ENCODE measurements at regions not wholly inside any gene's neighbourhood (a gene's known extent, or its start where the extent isn't known, plus 50 kb on each side); places are given as distances from the start of the nearest gene placed in this dataset.

GRCh38 chr6:170032706-170033309 is 258.1 kb downstream of the DLL1 start:
- Histone ChIP-seq H3K4me3 (ENCODE audit: low read length) (no peak overlapping the region), H3K79me2 (ENCODE audit: control insufficient read depth, low read length) (no peaks in the 10 kb centered on the region), H3K9me2 (replicated peaks; ENCODE audit: control insufficient read depth, low read length) (no peaks in the 10 kb centered on the region), H3K4me1 (ENCODE audit: control insufficient read depth, low read length) (no peaks in the 10 kb centered on the region), H3K4me2 (ENCODE audit: low read length) (no peak overlapping the region), H3K9me3 (ENCODE audit: control insufficient read depth, insufficient read depth, low read length) (peaks cover 7% of the 10 kb centered on the region; the same call in 1 of the 2 replicates), H3K27ac (ENCODE audit: low read depth, low read length) (no peak overlapping the region), H3K36me3 (ENCODE audit: control insufficient read depth, low read length) (no peaks in the 10 kb centered on the region), H3K27me3 (ENCODE audit: control insufficient read depth, low read length) (no peaks in the 10 kb centered on the region), H4K20me1 (ENCODE audit: control insufficient read depth, insufficient read depth, low read depth, low read length) (no peaks in the 10 kb centered on the region), H3F3A (ENCODE audit: control insufficient read depth, insufficient read depth) (no peaks in the 10 kb centered on the region)
- TF ChIP-seq EZH2phosphoT487 (IDR thresholded peaks at IDR 0.05; ENCODE audit: borderline replicate concordance, low read length) (no peak), CTCF (IDR thresholded peaks at IDR 0.05; ENCODE audit: low read depth, low read length, poor library complexity, severe bottlenecking) (no peak)

- no peak overlapping the region for H3K27ac ChIP-seq (ENCODE audit: low read depth, low read length)
- no peak overlapping the region for H3K4me3 ChIP-seq (ENCODE audit: low read length)
- no peaks in the 10 kb centered on the region for H4K20me1 ChIP-seq (ENCODE audit: control insufficient read depth, insufficient read depth, low read depth, low read length)
- no peaks in the 10 kb centered on the region for H3K79me2 ChIP-seq (ENCODE audit: control insufficient read depth, low read length)
- no peaks in the 10 kb centered on the region for H3K4me1 ChIP-seq (ENCODE audit: control insufficient read depth, low read length)
- H3K4me2 ChIP-seq (ENCODE audit: low read length) = no peak overlapping the region
- H3F3A ChIP-seq (ENCODE audit: control insufficient read depth, insufficient read depth) = no peaks in the 10 kb centered on the region
- H3K27me3 ChIP-seq (ENCODE audit: control insufficient read depth, low read length) = no peaks in the 10 kb centered on the region
- no peaks in the 10 kb centered on the region for H3K36me3 ChIP-seq (ENCODE audit: control insufficient read depth, low read length)
- H3K9me2 ChIP-seq (replicated peaks; ENCODE audit: control insufficient read depth, low read length) = no peaks in the 10 kb centered on the region
- TF ChIP-seq EZH2phosphoT487 (IDR thresholded peaks at IDR 0.05; ENCODE audit: borderline replicate concordance, low read length) (no peak), CTCF (IDR thresholded peaks at IDR 0.05; ENCODE audit: low read depth, low read length, poor library complexity, severe bottlenecking) (no peak)
- peaks cover 7% of the 10 kb centered on the region; the same call in 1 of the 2 replicates for H3K9me3 ChIP-seq (ENCODE audit: control insufficient read depth, insufficient read depth, low read length)
Measured at GRCh38 chr6:170032197-170032596, 258.7 kb downstream of the DLL1 start.

GRCh38 chr6:170031684-170032121 is 259.2 kb downstream of the DLL1 start:
- no peak overlapping the region for H3K27ac ChIP-seq (ENCODE audit: low read depth, low read length)

More at GRCh38 chr6:170031684-170032121, 259.2 kb downstream of the DLL1 start:
- Histone ChIP-seq H3K4me3 (ENCODE audit: low read length) (no peak overlapping the region), H4K20me1 (ENCODE audit: control insufficient read depth, insufficient read depth, low read depth, low read length) (no peaks in the 10 kb centered on the region), H3K4me2 (ENCODE audit: low read length) (no peak overlapping the region), H3K4me1 (ENCODE audit: control insufficient read depth, low read length) (no peaks in the 10 kb centered on the region), H3K9me3 (ENCODE audit: control insufficient read depth, insufficient read depth, low read length) (peaks cover 7% of the 10 kb centered on the region; the same call in 1 of the 2 replicates), H3F3A (ENCODE audit: control insufficient read depth, insufficient read depth) (no peaks in the 10 kb centered on the region), H3K27me3 (ENCODE audit: control insufficient read depth, low read length) (no peaks in the 10 kb centered on the region), H3K79me2 (ENCODE audit: control insufficient read depth, low read length) (no peaks in the 10 kb centered on the region), H3K9me2 (replicated peaks; ENCODE audit: control insufficient read depth, low read length) (no peaks in the 10 kb centered on the region), H3K36me3 (ENCODE audit: control insufficient read depth, low read length) (no peaks in the 10 kb centered on the region)
- TF ChIP-seq CTCF (IDR thresholded peaks at IDR 0.05; ENCODE audit: low read depth, low read length, poor library complexity, severe bottlenecking) (no peak), EZH2phosphoT487 (IDR thresholded peaks at IDR 0.05; ENCODE audit: borderline replicate concordance, low read length) (no peak)
